ENCODE measurements at regions not wholly inside any gene's neighbourhood (a gene's known extent, or its start where the extent isn't known, plus 50 kb on each side); places are given as distances from the start of the nearest gene placed in this dataset.

GRCh38 chr14:101202627-101203404 is 299.3 kb upstream of the RTL1 start:
- DNase-seq, result no peak

GRCh38 chr14:101206556-101206955 is 303.0 kb upstream of the RTL1 start:
- no peak for DNase-seq

DNA sequence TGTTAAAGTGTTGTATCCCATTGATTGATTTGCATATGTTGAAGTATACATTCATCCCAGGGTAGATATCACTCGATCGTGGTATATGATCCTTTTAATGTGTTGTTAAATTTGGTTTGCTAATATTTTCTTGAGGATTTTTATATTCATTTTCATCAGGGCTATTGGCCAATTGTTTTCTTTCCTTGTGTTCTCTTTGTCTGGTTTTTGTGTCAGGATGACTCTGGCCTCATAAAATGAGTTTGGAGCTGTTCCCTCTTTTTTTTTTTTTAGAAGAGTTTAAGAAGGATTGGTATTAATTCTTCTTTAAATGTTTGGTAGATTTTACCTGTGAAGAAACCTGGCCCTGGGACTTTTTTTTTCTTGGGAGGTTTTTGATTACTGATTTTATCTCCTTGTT is 303.5 kb upstream of the RTL1 start:
- DNase-seq, result no peak

DNA sequence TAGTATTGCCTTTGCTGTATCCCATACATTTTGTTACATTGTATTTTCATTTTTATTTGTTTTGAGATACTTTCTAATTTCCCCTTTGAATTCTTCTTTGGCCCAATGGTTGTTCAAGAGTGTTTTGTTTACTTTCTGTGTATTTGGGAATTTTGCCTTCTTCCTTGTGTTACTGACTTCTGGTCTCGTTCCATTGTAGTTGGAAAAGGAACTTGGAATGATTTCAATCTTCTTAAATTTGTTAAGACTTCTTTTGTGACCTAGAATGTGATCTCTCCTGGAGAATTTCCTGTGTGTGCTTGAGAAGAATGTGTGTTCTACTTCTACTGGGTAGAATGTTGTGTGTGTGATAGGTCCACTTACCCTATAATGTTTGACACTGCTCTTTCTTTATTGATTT is 304.4 kb upstream of the RTL1 start:
- DNase-seq, result no peak

- no peak for DNase-seq
These were observed 306.1 kb upstream of the RTL1 start for GRCh38 chr14:101209594-101209993.

DNA sequence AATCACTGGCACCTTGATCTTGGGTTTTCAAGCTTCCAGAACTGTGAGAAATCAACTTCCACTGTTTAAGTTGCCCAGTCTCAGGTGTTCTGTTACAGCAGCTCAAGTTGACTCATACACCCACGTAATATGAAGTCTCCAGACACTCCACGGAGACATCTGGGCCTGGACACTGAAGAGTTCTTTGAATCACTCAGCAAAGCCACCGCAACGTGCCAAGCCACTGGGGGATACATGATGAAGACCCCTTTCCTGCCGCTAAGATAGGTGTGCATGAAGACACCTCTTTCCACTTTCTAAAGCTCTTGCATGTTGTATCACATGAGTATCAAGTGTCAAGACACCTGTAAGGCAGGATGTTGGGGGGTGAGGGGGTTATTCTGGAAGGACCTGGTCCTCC is 311.7 kb upstream of the RTL1 start:
- DNase-seq, result no peak

- DNase-seq, result no peak
These were observed 312.4 kb upstream of the RTL1 start for GRCh38 chr14:101215927-101216326.

GRCh38 chr14:101216366-101217079 is 313.0 kb upstream of the RTL1 start:
- DNase-seq, result no peak

GRCh38 chr14:101217080-101217463 is 313.6 kb upstream of the RTL1 start:
- DNase-seq, result no peak

DNA sequence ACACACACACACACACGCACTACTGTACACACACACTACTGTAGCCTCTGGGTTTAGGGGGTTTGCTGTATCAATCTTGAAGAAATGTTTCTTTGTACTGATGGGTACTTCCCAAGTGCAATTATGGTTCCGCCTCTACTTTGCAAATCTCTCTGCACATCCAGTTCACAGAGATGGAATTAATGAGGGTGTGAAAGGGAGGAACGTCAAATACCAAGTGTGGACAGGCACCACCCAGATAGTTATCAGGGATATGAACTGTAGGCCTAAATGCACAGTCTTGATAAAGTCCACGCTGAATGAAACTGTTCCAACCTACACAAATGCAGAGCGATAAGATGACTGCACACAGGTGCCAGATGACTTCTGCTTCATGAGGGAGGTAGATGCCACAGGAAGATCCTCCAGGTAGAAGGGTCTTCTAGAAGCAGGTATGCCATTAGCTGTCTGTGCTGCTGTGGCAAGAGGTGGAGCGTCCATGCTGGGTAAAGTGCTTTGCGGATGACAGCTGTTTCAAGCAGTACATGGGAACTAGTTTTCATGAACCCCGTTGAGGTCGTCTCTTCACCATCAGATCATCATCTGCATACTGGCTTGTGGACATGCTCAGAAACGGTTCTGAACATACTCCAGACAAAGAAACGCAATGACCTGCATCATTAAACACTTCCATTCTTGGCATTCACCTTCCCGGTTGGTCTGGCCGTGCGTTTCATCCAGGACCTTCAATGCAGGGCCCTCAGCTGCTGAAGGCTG is 314.3 kb upstream of the RTL1 start:
- no peak for DNase-seq

GRCh38 chr14:101219896-101220703 is 316.6 kb upstream of the RTL1 start:
- DNase-seq, result no peak

DNA sequence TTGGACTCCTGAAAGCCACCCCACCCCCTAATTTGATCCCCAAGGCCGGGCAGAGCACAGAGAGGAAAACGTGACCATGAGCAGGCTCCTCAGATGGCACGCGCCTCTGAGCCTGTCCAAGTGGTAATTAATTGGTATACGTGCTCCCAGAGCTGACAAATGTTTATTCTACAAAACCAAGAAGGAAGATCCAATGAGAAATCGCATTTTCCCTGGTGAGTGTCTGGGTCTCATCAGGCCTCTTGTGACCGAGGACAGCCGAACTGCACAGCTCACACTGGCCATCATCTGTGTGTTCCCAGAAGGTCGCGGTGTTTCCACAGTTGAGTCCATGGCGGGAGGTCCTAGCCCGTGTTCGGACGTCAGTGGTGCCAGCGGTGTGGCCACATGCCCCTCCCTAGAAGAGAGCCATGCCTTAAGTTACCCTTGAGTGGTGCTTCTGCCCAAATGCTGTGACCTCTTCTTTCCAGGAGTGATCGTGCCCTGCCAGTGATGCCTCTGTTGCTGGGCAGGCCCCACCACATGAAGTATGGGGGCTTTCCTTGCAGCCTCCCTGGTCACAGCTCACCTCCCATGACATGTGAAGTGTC is 317.5 kb upstream of the RTL1 start:
- DNase-seq, result no peak

DNA sequence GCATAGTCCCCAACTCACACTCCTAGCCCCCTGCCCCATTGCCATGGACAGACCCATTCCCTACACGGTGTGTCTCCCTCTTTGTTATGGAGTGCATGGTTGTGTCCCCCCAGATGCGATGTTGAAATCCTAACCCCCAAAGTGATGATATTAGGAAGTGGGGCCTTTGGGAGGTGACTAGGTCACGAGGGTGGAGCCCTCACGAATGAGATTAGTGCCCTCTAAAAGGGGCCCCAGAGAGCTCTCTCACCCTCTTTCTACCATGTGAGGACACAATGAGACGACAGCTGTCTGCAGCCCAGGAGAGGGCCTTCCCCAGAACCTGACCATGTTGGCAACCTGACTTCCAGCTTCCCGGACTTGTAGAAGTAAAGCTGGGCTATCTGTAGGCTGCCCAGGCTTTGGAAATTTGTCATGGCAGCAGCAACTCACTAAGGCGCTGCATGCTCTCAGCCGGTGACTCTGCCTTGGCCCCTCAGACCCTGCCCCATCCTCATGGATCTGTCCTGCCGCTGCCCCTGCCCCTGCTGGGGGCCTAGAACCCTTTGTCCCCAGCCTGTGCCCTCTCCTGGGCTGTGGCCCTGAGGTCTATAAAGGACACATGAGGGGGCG is 318.1 kb upstream of the RTL1 start:
- DNase-seq, result no peak

GRCh38 chr14:101222362-101223070 is 319.0 kb upstream of the RTL1 start:
- DNase-seq, result no peak

DNA sequence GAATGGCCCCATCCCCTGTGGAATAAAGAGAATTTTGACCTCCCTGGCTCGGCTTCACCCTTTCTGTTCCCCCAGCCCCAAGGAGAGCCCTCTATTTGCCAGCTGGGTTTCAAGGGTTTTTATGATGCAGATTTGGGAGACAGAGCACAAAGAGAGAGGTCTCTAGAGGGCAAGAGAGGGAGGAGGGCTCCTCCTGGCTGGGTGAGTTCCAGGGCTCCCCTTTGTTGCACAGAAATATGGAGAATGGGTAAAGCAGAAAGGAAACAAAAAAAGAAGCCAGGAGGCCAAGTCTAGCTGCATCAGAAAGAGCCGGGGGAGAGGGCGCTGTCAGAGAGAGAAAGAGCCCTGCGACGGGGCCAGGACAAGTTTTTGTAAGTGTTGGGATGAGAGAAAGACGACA is 319.6 kb upstream of the RTL1 start:
- peak in 13 of 51 donors; percentile 6 to 58 (median 33) for DNase-seq

- peak in 1 of 51 donors; percentile 33 for DNase-seq
These were observed 320.1 kb upstream of the RTL1 start for GRCh38 chr14:101223561-101224162.

DNA sequence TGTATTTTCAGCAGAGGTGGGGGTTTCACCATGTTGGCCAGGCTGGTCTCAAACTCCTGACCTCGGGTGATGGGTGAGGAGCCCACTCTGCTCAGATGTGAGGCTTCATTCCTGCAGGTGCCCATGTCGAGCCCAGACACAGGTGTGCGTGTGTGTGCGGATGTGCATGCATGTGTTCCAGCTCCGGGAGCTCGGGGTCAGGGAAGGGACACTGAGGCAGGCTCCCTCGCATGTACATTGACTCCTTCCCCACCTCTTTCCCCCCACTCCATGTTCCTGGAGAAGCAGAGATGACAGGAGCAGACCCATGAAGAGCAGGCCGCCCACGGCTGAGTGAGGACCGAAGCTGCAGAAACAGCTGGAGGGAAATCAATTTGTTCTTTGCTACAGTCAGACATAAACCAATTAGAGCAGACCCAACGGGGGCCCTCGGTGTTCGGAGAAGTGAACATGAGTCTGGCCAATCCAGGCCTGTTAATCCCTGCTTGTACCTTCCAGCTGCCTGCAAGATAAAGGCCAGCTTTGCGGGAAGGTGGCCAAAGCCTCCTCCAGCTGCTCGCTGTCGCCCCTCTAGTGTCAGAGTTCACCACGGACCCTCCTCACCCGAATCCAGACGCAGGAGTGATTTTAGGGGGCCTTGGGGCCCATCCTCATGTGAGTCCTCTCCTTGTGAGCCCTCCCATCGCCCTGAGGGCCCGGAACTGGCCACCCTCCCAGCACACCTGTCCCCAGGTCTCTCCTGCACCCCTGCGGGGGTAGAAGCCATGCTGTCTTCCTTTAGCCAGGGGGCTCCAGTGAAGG is 321.0 kb upstream of the RTL1 start:
- DNase-seq, result no peak

All from hypothalamus (tissue), 51 donors.